ENCODE measurements at regions not wholly inside any gene's neighbourhood (a gene's known extent, or its start where the extent isn't known, plus 50 kb on each side); places are given as distances from the start of the nearest gene placed in this dataset.

GRCh38 chrX:126719208-126719607, 100.3 kb upstream of the PRR32 start:
- no TSS peak for BruUV-seq (replicated peaks)
- no peak overlapping the region for H3K27ac ChIP-seq (ENCODE audit: low read depth, low read length, poor library complexity, severe bottlenecking)
- H3K9me2 ChIP-seq (ENCODE audit: insufficient read depth, low read length): no peaks in the 10 kb centered on the region
- intact Hi-C loops (cut with micrococcal nuclease; ENCODE audit: unreplicated experiment): no loop called here
- H3K4me3 ChIP-seq (ENCODE audit: low read depth, low read length, poor library complexity, severe bottlenecking): no peak overlapping the region
- POLR2A ChIA-PET: no interaction called here
- no peaks in the 10 kb centered on the region for H3K9me3 ChIP-seq (ENCODE audit: low read length)
- no peaks in the 10 kb centered on the region for H3K79me2 ChIP-seq (ENCODE audit: insufficient read depth, low read depth, low read length)
- TF ChIP-seq, protein P1, sequence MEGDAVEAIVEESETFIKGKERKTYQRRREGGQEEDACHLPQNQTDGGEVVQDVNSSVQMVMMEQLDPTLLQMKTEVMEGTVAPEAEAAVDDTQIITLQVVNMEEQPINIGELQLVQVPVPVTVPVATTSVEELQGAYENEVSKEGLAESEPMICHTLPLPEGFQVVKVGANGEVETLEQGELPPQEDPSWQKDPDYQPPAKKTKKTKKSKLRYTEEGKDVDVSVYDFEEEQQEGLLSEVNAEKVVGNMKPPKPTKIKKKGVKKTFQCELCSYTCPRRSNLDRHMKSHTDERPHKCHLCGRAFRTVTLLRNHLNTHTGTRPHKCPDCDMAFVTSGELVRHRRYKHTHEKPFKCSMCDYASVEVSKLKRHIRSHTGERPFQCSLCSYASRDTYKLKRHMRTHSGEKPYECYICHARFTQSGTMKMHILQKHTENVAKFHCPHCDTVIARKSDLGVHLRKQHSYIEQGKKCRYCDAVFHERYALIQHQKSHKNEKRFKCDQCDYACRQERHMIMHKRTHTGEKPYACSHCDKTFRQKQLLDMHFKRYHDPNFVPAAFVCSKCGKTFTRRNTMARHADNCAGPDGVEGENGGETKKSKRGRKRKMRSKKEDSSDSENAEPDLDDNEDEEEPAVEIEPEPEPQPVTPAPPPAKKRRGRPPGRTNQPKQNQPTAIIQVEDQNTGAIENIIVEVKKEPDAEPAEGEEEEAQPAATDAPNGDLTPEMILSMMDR (conservative IDR thresholded peaks at IDR 0.05; ENCODE audit: low read length): no peak
- no peak for TF ChIP-seq EZH2phosphoT487 (IDR thresholded peaks at IDR 0.05; ENCODE audit: borderline replicate concordance, low read depth, low read length)
- DNase-seq (ENCODE audit: low spot score): no peak
- no peak overlapping the region for H2AFZ ChIP-seq (ENCODE audit: low read length)
- CTCF ChIA-PET (ENCODE audit: unreplicated experiment): no interaction called here
- no peaks in the 10 kb centered on the region for H3K36me3 ChIP-seq (ENCODE audit: insufficient read depth, low read length)
- H3K4me2 ChIP-seq (ENCODE audit: low read length): no peak overlapping the region
- no peaks in the 10 kb centered on the region for H4K20me1 ChIP-seq (ENCODE audit: insufficient read depth, low read length)
- H3K4me1 ChIP-seq (ENCODE audit: insufficient read depth, low read length, poor library complexity, severe bottlenecking): no peaks in the 10 kb centered on the region

GRCh38 chrX:126723881-126724280, 95.6 kb upstream of the PRR32 start:
- Histone ChIP-seq H3K4me3 (ENCODE audit: low read depth, low read length, poor library complexity, severe bottlenecking) (no peak overlapping the region), H3K4me1 (ENCODE audit: insufficient read depth, low read length, poor library complexity, severe bottlenecking) (no peaks in the 10 kb centered on the region), H3K9me2 (ENCODE audit: insufficient read depth, low read length) (no peaks in the 10 kb centered on the region), H3K4me2 (ENCODE audit: low read length) (no peak overlapping the region), H4K20me1 (ENCODE audit: insufficient read depth, low read length) (no peaks in the 10 kb centered on the region), H3K36me3 (ENCODE audit: insufficient read depth, low read length) (no peaks in the 10 kb centered on the region), H3K27ac (ENCODE audit: low read depth, low read length, poor library complexity, severe bottlenecking) (no peak overlapping the region), H3K79me2 (ENCODE audit: insufficient read depth, low read depth, low read length) (no peaks in the 10 kb centered on the region), H3K9me3 (ENCODE audit: low read length) (no peaks in the 10 kb centered on the region), H2AFZ (ENCODE audit: low read length) (no peak overlapping the region)
- CTCF ChIA-PET (ENCODE audit: unreplicated experiment): no interaction called here
- POLR2A ChIA-PET: no interaction called here
- intact Hi-C loops (cut with micrococcal nuclease; ENCODE audit: unreplicated experiment): no loop called here
- no TSS peak for BruUV-seq (replicated peaks)
- no peak for DNase-seq (ENCODE audit: low spot score)
- TF ChIP-seq EZH2phosphoT487 (IDR thresholded peaks at IDR 0.05; ENCODE audit: borderline replicate concordance, low read depth, low read length): no peak
- TF ChIP-seq, protein P1 (conservative IDR thresholded peaks at IDR 0.05; ENCODE audit: low read length): no peak

DNA sequence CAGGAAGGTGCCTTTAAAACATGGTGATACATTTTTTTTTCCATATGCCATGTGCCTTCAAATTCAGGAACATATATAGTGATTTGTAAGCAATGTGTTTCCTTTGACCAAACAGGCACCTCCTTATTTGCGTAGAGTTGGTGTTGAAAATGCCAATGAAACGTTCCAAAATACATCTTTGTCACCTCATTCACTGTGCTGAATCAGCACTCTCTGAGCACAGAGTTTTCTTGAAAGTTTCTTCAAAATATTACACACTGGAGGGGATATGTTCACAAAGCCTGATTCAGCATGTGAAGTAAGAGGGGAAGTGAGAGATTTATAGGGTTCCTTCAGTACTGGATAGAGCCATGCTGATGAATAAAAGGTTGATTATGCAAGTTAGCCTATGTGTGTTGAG, 85.7 kb upstream of the PRR32 start:
- CTCF ChIA-PET (ENCODE audit: unreplicated experiment): no interaction called here
- Histone ChIP-seq H3K9me2 (ENCODE audit: insufficient read depth, low read length) (no peaks in the 10 kb centered on the region), H2AFZ (ENCODE audit: low read length) (no peak overlapping the region), H3K4me3 (ENCODE audit: low read depth, low read length, poor library complexity, severe bottlenecking) (no peak overlapping the region), H3K27ac (ENCODE audit: low read depth, low read length, poor library complexity, severe bottlenecking) (no peak overlapping the region), H3K4me1 (ENCODE audit: insufficient read depth, low read length, poor library complexity, severe bottlenecking) (no peaks in the 10 kb centered on the region), H3K9me3 (ENCODE audit: low read length) (no peaks in the 10 kb centered on the region), H3K79me2 (ENCODE audit: insufficient read depth, low read depth, low read length) (no peaks in the 10 kb centered on the region), H3K36me3 (ENCODE audit: insufficient read depth, low read length) (no peaks in the 10 kb centered on the region), H4K20me1 (ENCODE audit: insufficient read depth, low read length) (no peaks in the 10 kb centered on the region), H3K4me2 (ENCODE audit: low read length) (no peak overlapping the region)
- DNase-seq (ENCODE audit: low spot score): no peak
- BruUV-seq (replicated peaks): no TSS peak
- intact Hi-C loops (cut with micrococcal nuclease; ENCODE audit: unreplicated experiment): no loop called here
- TF ChIP-seq, protein P1 (conservative IDR thresholded peaks at IDR 0.05; ENCODE audit: low read length): no peak
- no peak for TF ChIP-seq EZH2phosphoT487 (IDR thresholded peaks at IDR 0.05; ENCODE audit: borderline replicate concordance, low read depth, low read length)
- POLR2A ChIA-PET: no interaction called here

Measured in OCI-LY7 (cell line).